OCI-LY7 (cell line): ENCODE measurements at regions not wholly inside any gene's neighbourhood (a gene's known extent, or its start where the extent isn't known, plus 50 kb on each side); places are given as distances from the start of the nearest gene placed in this dataset.

Experiments used
- CTCF ChIP-seq: fragments of 200-600 bp; sonication (generic); conservative IDR thresholded peaks from 2 replicates; pipeline ENCODE4 v1.5.1; 2014; ENCODE audit warnings: mild to moderate bottlenecking, antibody characterized with exemption, low read length, moderate library complexity, mixed read lengths
- EZH2phosphoT487 ChIP-seq: fragments of 200-600 bp; sonication (generic); IDR thresholded peaks from 2 replicates; pipeline ENCODE4 v1.6.1; 2018; ENCODE audit warnings: low read depth, borderline replicate concordance, mild to moderate bottlenecking, mixed run types, antibody characterized with exemption, low read length, moderate library complexity, mixed read lengths

- no peak for TF ChIP-seq CTCF
- TF ChIP-seq EZH2phosphoT487 = no peak
Measured at GRCh38 chr10:3691482-3691881, 93.5 kb downstream of the KLF6 start.
